Endothelial cell of umbilical vein (primary cell): ENCODE measurements at regions not wholly inside any gene's neighbourhood (a gene's known extent, or its start where the extent isn't known, plus 50 kb on each side); places are given as distances from the start of the nearest gene placed in this dataset.

Source experiments
- BruUV-seq: library from RNA; stranded (reverse); fragments of 400-500 nt; replicated peaks from 2 replicates; lab custom pipeline; 2021; lab: Mats Ljungman, UMichigan
- CTCF ChIA-PET: fragments of 300-600, 350-600 bp; sonication (Branson Sonifier 250); formaldehyde crosslinking; loops from one replicate; lab custom pipeline; 2021; ENCODE audit warnings: antibody characterized with exemption, inconsistent platforms; lab: Charles Lee
- POLR2A ChIA-PET: fragments of 300-600, 350-600 bp; sonication (Branson Sonifier 250); formaldehyde crosslinking; loops from one replicate; lab custom pipeline; 2021; ENCODE audit warnings: antibody characterized with exemption, inconsistent platforms; lab: Charles Lee
- DNase-seq: peaks from one replicate; pipeline ENCODE4 v3.0.0-alpha.2; 2011; ENCODE audit warnings: low read depth, low spot score
- FAIRE-seq: peaks from 2 replicates; lab custom pipeline; 2011; peaks lifted over from hg19 to GRCh38; lab: Jason Lieb, UNC
- H2AFZ ChIP-seq: 2 replicates; pipeline ENCODE4 v1.6.0; 2012; ENCODE audit warnings: low read depth, low read length, control low read depth, inconsistent platforms
- H3K27ac ChIP-seq: 2 replicates; pipeline ENCODE4 v1.5.1; 2011; ENCODE audit warnings: low read depth, mild to moderate bottlenecking, control low read depth, low read length, moderate library complexity; ENCODE audit not compliant: insufficient read depth
- H3K27me3 ChIP-seq, 2 experiments: 2 replicates each; pipeline versions ENCODE4 v1.6.0 to v1.6.1; 2011; ENCODE audit warnings: low read length in 2 of 2, mixed read lengths in 1 of 2; ENCODE audit not compliant: control insufficient read depth in 2 of 2, insufficient read depth in 2 of 2
- H3K36me3 ChIP-seq, 2 experiments: 2 replicates in 1 of 2; 3 replicates in 1 of 2; pipeline ENCODE4 v1.5.1; 2011; ENCODE audit warnings: low read length in 2 of 2, mild to moderate bottlenecking in 1 of 2, moderate library complexity in 1 of 2; ENCODE audit not compliant: control insufficient read depth in 2 of 2, insufficient read depth in 2 of 2; ENCODE audit errors: extremely low read depth in 1 of 2
- H3K4me1 ChIP-seq: 3 replicates; pipeline ENCODE4 v1.5.1; 2011; ENCODE audit warnings: mild to moderate bottlenecking, low read length; ENCODE audit not compliant: control insufficient read depth, insufficient read depth; ENCODE audit errors: extremely low read depth
- H3K4me2 ChIP-seq: 2 replicates; pipeline ENCODE4 v1.6.1; 2011; ENCODE audit warnings: low read length, control low read depth, mixed read lengths; ENCODE audit not compliant: insufficient read depth
- H3K4me3 ChIP-seq, 3 experiments: fragments of 200-600 bp in 1 of 3; sonication (generic), shearing (Covaris generic) in 1 of 3; replicated peaks in 1 of 3; 2 replicates each; pipeline ENCODE4 v1.5.1; 2011 to 2016; ENCODE audit warnings: control low read depth in 3 of 3, low read length in 3 of 3, mild to moderate bottlenecking in 2 of 3, inconsistent platforms in 1 of 3, low read depth in 1 of 3, moderate library complexity in 1 of 3; ENCODE audit not compliant: insufficient read depth in 1 of 3
- H3K79me2 ChIP-seq: 2 replicates; pipeline ENCODE4 v1.6.0; 2012; ENCODE audit warnings: low read length, inconsistent platforms; ENCODE audit not compliant: control insufficient read depth, insufficient read depth
- H3K9ac ChIP-seq: replicated peaks from 2 replicates; pipeline ENCODE3; 2011; ENCODE audit warnings: low read length, control low read depth; ENCODE audit not compliant: insufficient read depth; ENCODE audit errors: extremely low read depth
- H3K9me1 ChIP-seq: replicated peaks from 3 replicates; pipeline ENCODE4 v1.6.0; 2011; ENCODE audit warnings: mild to moderate bottlenecking, low read length; ENCODE audit not compliant: control insufficient read depth, insufficient read depth; ENCODE audit errors: extremely low read depth
- H3K9me3 ChIP-seq: replicated peaks from 2 replicates; pipeline ENCODE4 v1.5.1; 2012; ENCODE audit warnings: low read length, inconsistent platforms; ENCODE audit not compliant: control insufficient read depth, insufficient read depth
- H4K20me1 ChIP-seq: replicated peaks from 2 replicates; pipeline ENCODE3; 2011; ENCODE audit warnings: mild to moderate bottlenecking, low read length; ENCODE audit not compliant: control insufficient read depth, insufficient read depth; ENCODE audit errors: extremely low read depth
- EZH2 ChIP-seq: IDR thresholded peaks from 2 replicates; pipeline ENCODE4 v1.6.1; 2012; ENCODE audit warnings: borderline replicate concordance, low read depth, mild to moderate bottlenecking, moderate library complexity, low read length, inconsistent platforms; ENCODE audit not compliant: severe bottlenecking
- FOS ChIP-seq: IDR thresholded peaks from 2 replicates; pipeline ENCODE4 v1.6.1; 2011; ENCODE audit warnings: mild to moderate bottlenecking, low read length, moderate library complexity, borderline replicate concordance; ENCODE audit not compliant: insufficient read depth
- GATA2 ChIP-seq: IDR thresholded peaks from 2 replicates; pipeline ENCODE4 v1.7.0; 2011; ENCODE audit warnings: low read depth, mild to moderate bottlenecking, moderate library complexity, mixed read lengths, low read length; ENCODE audit not compliant: insufficient read length, insufficient read depth
- JUN ChIP-seq: IDR thresholded peaks from 2 replicates; pipeline ENCODE4 v1.6.1; 2011; ENCODE audit warnings: borderline replicate concordance, low read depth; ENCODE audit not compliant: insufficient read length, insufficient read depth
- MYC ChIP-seq: IDR thresholded peaks from one replicate; pipeline ENCODE4 v1.6.1; 2011; ENCODE audit warnings: mild to moderate bottlenecking, low read depth, low read length
- POLR2A ChIP-seq: IDR thresholded peaks from 2 replicates; pipeline ENCODE4 v1.6.1; 2012; ENCODE audit warnings: low read depth, mild to moderate bottlenecking, control low read depth, low read length
- POLR2AphosphoS5 ChIP-seq: IDR thresholded peaks from 2 replicates; pipeline ENCODE4 v1.6.1; 2012; ENCODE audit warnings: low read depth, mild to moderate bottlenecking, control low read depth, low read length, moderate library complexity; ENCODE audit not compliant: insufficient read depth
- dilution Hi-C: fragments of 300-500 bp; cut with MboI; formaldehyde crosslinking; loops from one replicate; pipeline ENCODE4 v1.15.0; 2019; ENCODE audit warnings: low sequenced_read_pairs; ENCODE audit not compliant: extremely low pct_ligation_motif_present
- intact Hi-C: fragments of 100-400 bp; cut with micrococcal nuclease; formaldehyde crosslinking; loops from one replicate; pipeline ENCODE4 v1.10.0; 2022
- TF ChIP-seq, protein P1 (sequence below), 2 donors: IDR thresholded peaks; 1 replicate in 1 of 2; 2 replicates in 1 of 2; pipeline ENCODE4 v1.5.1; 2011; ENCODE audit warnings: low read length in 2 of 2, mild to moderate bottlenecking in 2 of 2, moderate library complexity in 2 of 2, control low read depth in 1 of 2, inconsistent platforms in 1 of 2, low read depth in 1 of 2; ENCODE audit not compliant: insufficient read depth in 1 of 2; ENCODE audit errors: extremely low read depth in 1 of 2
- TF ChIP-seq, protein P2 (sequence below): IDR thresholded peaks from 2 replicates; pipeline ENCODE4 v1.6.1; 2011; ENCODE audit not compliant: insufficient read depth, insufficient read length

GRCh38 chr6:156654919-156655918, 122.0 kb upstream of the ARID1B start:
- ChIA-PET CTCF (no interaction called here), POLR2A (no interaction called here)
- DNase-seq = no peak
- Histone ChIP-seq H3K36me3 (no peaks in the 10 kb centered on the region), H3K9ac (no peak overlapping the region), H3K4me2 (no peak overlapping the region), H4K20me1 (no peaks in the 10 kb centered on the region), H3K4me3 (no peak overlapping the region), H2AFZ (no peak overlapping the region), H3K79me2 (no peaks in the 10 kb centered on the region), H3K27ac (no peak overlapping the region), H3K4me1 (no peaks in the 10 kb centered on the region), H3K9me1 (no peaks in the 10 kb centered on the region), H3K9me3 (no peaks in the 10 kb centered on the region), H3K27me3 (peaks cover 8 to 10% of the 10 kb centered on the region in 2 experiments)
- dilution Hi-C loops = no loop called here
- no peak for FAIRE-seq
- BruUV-seq = no TSS peak
- intact Hi-C loops = no loop called here
- TF ChIP-seq POLR2AphosphoS5 (no peak), EZH2 (no peak), JUN (no peak), GATA2 (no peak), MYC (no peak), POLR2A (no peak), FOS (no peak)
- TF ChIP-seq, protein P1, sequence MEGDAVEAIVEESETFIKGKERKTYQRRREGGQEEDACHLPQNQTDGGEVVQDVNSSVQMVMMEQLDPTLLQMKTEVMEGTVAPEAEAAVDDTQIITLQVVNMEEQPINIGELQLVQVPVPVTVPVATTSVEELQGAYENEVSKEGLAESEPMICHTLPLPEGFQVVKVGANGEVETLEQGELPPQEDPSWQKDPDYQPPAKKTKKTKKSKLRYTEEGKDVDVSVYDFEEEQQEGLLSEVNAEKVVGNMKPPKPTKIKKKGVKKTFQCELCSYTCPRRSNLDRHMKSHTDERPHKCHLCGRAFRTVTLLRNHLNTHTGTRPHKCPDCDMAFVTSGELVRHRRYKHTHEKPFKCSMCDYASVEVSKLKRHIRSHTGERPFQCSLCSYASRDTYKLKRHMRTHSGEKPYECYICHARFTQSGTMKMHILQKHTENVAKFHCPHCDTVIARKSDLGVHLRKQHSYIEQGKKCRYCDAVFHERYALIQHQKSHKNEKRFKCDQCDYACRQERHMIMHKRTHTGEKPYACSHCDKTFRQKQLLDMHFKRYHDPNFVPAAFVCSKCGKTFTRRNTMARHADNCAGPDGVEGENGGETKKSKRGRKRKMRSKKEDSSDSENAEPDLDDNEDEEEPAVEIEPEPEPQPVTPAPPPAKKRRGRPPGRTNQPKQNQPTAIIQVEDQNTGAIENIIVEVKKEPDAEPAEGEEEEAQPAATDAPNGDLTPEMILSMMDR (IDR thresholded peaks at IDR 0.05; ENCODE audit: extremely low read depth in 1 of 2, insufficient read depth in 1 of 2, low read depth in 1 of 2, low read length in 2 of 2) = no peak
- TF ChIP-seq, protein P2, sequence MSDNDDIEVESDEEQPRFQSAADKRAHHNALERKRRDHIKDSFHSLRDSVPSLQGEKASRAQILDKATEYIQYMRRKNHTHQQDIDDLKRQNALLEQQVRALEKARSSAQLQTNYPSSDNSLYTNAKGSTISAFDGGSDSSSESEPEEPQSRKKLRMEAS = no peak
